DOHH2 (cell line): ENCODE measurements at regions not wholly inside any gene's neighbourhood (a gene's known extent, or its start where the extent isn't known, plus 50 kb on each side); places are given as distances from the start of the nearest gene placed in this dataset.

Source experiments
- EZH2phosphoT487 ChIP-seq: fragments of 200-600 bp; sonication (generic); IDR thresholded peaks from 2 replicates; pipeline ENCODE4 v1.6.1; 2017; ENCODE audit warnings: borderline replicate concordance, mild to moderate bottlenecking, antibody characterized with exemption, low read length, moderate library complexity, mixed read lengths
- TF ChIP-seq, protein P1 (sequence below): fragments of 200-600 bp; sonication (generic); IDR thresholded peaks from one replicate; pipeline ENCODE4 v1.5.1; 2014; ENCODE audit warnings: antibody characterized with exemption, mild to moderate bottlenecking, low read depth, low read length; ENCODE audit not compliant: poor library complexity, severe bottlenecking

DNA sequence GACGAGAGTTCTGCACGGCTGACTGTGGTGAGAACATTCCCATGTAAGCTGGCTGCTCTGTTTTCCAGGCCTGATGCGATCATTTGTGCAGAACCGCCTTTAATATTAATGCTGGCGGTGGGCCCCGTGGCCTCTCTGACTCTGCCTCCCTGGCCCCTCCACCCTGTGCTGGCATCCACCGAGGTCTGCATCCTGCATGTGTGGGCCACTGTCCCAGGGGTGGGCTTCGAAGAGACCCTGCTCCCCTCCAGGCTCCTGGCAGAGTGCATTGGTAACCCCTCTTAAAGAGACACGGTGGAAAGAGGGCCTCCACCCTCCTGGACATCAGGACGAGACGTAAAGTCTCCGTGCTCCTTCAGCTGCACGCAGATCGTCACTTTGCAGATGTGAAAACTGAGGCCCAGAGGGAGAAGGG lies 67.3 kb upstream of the FAM20C start:
- no peak for TF ChIP-seq EZH2phosphoT487
- TF ChIP-seq, protein P1, sequence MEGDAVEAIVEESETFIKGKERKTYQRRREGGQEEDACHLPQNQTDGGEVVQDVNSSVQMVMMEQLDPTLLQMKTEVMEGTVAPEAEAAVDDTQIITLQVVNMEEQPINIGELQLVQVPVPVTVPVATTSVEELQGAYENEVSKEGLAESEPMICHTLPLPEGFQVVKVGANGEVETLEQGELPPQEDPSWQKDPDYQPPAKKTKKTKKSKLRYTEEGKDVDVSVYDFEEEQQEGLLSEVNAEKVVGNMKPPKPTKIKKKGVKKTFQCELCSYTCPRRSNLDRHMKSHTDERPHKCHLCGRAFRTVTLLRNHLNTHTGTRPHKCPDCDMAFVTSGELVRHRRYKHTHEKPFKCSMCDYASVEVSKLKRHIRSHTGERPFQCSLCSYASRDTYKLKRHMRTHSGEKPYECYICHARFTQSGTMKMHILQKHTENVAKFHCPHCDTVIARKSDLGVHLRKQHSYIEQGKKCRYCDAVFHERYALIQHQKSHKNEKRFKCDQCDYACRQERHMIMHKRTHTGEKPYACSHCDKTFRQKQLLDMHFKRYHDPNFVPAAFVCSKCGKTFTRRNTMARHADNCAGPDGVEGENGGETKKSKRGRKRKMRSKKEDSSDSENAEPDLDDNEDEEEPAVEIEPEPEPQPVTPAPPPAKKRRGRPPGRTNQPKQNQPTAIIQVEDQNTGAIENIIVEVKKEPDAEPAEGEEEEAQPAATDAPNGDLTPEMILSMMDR, result no peak
